ENCODE measurements at regions not wholly inside any gene's neighbourhood (a gene's known extent, or its start where the extent isn't known, plus 50 kb on each side); places are given as distances from the start of the nearest gene placed in this dataset.

- no peak overlapping the region for H3K27ac ChIP-seq (ENCODE audit: low read length)
- no peaks in the 10 kb centered on the region for H3K36me3 ChIP-seq (ENCODE audit: control insufficient read depth, insufficient read depth, low read length)
- no peak for DNase-seq
- H3K27me3 ChIP-seq (ENCODE audit: control insufficient read depth, insufficient read depth, low read length), result no peaks in the 10 kb centered on the region
- no peaks in the 10 kb centered on the region for H3K4me1 ChIP-seq (ENCODE audit: control insufficient read depth, insufficient read depth, low read length)
- H3K4me3 ChIP-seq (ENCODE audit: low read length), result no peak overlapping the region
- no peaks in the 10 kb centered on the region for H3K9me3 ChIP-seq (ENCODE audit: control insufficient read depth, low read depth, low read length)
These were observed 321.5 kb upstream of the PTBP2 start for GRCh38 chr1:96400089-96400488.

- WGBS (ENCODE audit: insufficient coverage, low lambda C conversion rate), result 74% methylated on average over 3 of the region's 4 CpGs
- H3K27me3 ChIP-seq (ENCODE audit: control insufficient read depth, insufficient read depth, low read length), result no peaks in the 10 kb centered on the region
- H3K4me1 ChIP-seq (ENCODE audit: control insufficient read depth, insufficient read depth, low read length), result no peaks in the 10 kb centered on the region
- no peak for DNase-seq
- H3K9me3 ChIP-seq (ENCODE audit: control insufficient read depth, low read depth, low read length), result no peaks in the 10 kb centered on the region
- H3K36me3 ChIP-seq (ENCODE audit: control insufficient read depth, insufficient read depth, low read length), result no peaks in the 10 kb centered on the region
- no peak overlapping the region for H3K27ac ChIP-seq (ENCODE audit: low read length)
- no peak overlapping the region for H3K4me3 ChIP-seq (ENCODE audit: low read length)
These were observed 312.5 kb upstream of the PTBP2 start for GRCh38 chr1:96409087-96409486.

- DNase-seq, result no peak
- no peaks in the 10 kb centered on the region for H3K36me3 ChIP-seq (ENCODE audit: control insufficient read depth, insufficient read depth, low read length)
- H3K4me3 ChIP-seq (ENCODE audit: low read length), result no peak overlapping the region
- no peaks in the 10 kb centered on the region for H3K9me3 ChIP-seq (ENCODE audit: control insufficient read depth, low read depth, low read length)
- no CpG with 5 or more reads among the region's 3 CpGs for WGBS (ENCODE audit: insufficient coverage, low lambda C conversion rate)
- H3K4me1 ChIP-seq (ENCODE audit: control insufficient read depth, insufficient read depth, low read length), result no peaks in the 10 kb centered on the region
- no peak overlapping the region for H3K27ac ChIP-seq (ENCODE audit: low read length)
- H3K27me3 ChIP-seq (ENCODE audit: control insufficient read depth, insufficient read depth, low read length), result no peaks in the 10 kb centered on the region
These were observed 311.9 kb upstream of the PTBP2 start for GRCh38 chr1:96409689-96410088.

- H3K9me3 ChIP-seq (ENCODE audit: control insufficient read depth, low read depth, low read length), result no peaks in the 10 kb centered on the region
- peak in 1 of 2 donors; percentile 5 for DNase-seq
- 50% methylated on average over 1 of the region's 2 CpGs for WGBS (ENCODE audit: insufficient coverage, low lambda C conversion rate)
- no peak overlapping the region for H3K4me3 ChIP-seq (ENCODE audit: low read length)
- no peak overlapping the region for H3K27ac ChIP-seq (ENCODE audit: low read length)
- no peaks in the 10 kb centered on the region for H3K36me3 ChIP-seq (ENCODE audit: control insufficient read depth, insufficient read depth, low read length)
- no peaks in the 10 kb centered on the region for H3K27me3 ChIP-seq (ENCODE audit: control insufficient read depth, insufficient read depth, low read length)
- H3K4me1 ChIP-seq (ENCODE audit: control insufficient read depth, insufficient read depth, low read length), result no peaks in the 10 kb centered on the region
These were observed 310.6 kb upstream of the PTBP2 start for GRCh38 chr1:96411006-96411405.

DNA sequence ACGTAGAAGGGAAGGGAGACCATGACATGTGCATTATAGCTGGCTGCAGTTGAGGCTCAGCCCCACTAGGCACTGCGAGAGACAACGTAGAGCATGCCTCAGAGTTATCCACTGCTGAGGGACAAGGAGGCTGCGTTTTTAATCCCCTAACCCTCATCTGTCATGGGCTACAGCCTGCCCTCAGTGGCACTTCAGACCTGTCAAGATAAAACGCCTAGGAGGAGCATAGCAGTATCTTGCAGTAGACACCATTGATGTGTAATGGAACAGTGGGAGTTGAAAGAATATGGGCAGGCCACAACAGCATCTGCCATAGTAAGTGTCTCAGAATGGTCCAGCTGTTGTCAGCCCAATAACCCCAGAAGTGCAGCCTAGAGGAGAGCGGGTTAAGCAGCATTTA lies 307.0 kb upstream of the PTBP2 start:
- WGBS (ENCODE audit: insufficient coverage, low lambda C conversion rate), result no CpG with 5 or more reads among the region's 6 CpGs
- H3K27ac ChIP-seq (ENCODE audit: low read length), result no peak overlapping the region
- H3K4me1 ChIP-seq (ENCODE audit: control insufficient read depth, insufficient read depth, low read length), result no peaks in the 10 kb centered on the region
- H3K4me3 ChIP-seq (ENCODE audit: low read length), result no peak overlapping the region
- H3K9me3 ChIP-seq (ENCODE audit: control insufficient read depth, low read depth, low read length), result no peaks in the 10 kb centered on the region
- H3K27me3 ChIP-seq (ENCODE audit: control insufficient read depth, insufficient read depth, low read length), result no peaks in the 10 kb centered on the region
- no peaks in the 10 kb centered on the region for H3K36me3 ChIP-seq (ENCODE audit: control insufficient read depth, insufficient read depth, low read length)
- no peak for DNase-seq

DNA sequence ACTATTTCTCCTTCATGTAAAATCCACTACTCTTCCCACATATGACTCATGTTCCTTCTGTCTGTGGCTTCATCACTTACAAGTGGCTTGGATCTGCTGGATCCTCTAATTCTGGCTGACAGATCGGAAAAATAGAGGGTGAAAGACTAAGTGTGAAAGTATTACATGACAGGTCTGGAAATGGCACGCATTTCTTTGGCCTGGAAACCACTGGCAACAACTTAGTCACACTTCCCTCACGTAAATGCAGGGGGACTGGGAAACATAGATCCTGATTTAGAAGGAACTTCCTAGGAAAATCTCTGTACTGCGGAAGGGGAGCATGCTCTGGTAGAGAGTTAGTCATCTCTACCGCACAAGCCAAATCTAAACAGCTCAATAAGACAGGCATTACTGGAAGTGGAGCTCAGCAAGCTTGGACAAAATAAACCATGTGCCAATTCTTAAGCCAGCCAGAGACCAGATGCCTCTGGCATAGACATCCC lies 305.4 kb upstream of the PTBP2 start:
- Histone ChIP-seq H3K36me3 (ENCODE audit: control insufficient read depth, insufficient read depth, low read length) (no peaks in the 10 kb centered on the region), H3K9me3 (ENCODE audit: control insufficient read depth, low read depth, low read length) (no peaks in the 10 kb centered on the region), H3K4me3 (ENCODE audit: low read length) (no peak overlapping the region), H3K27ac (ENCODE audit: low read length) (no peak overlapping the region), H3K27me3 (ENCODE audit: control insufficient read depth, insufficient read depth, low read length) (no peaks in the 10 kb centered on the region), H3K4me1 (ENCODE audit: control insufficient read depth, insufficient read depth, low read length) (no peaks in the 10 kb centered on the region)
- DNase-seq, result peak in 1 of 2 donors; percentile 3
- WGBS (ENCODE audit: insufficient coverage, low lambda C conversion rate), result 90% methylated on average over 2 of the region's 5 CpGs

- no peak for DNase-seq
These were observed 304.7 kb upstream of the PTBP2 start for GRCh38 chr1:96416701-96417444.

GRCh38 chr1:96418969-96419368 lies 302.6 kb upstream of the PTBP2 start:
- H3K9me3 ChIP-seq (ENCODE audit: control insufficient read depth, low read depth, low read length), result no peaks in the 10 kb centered on the region
- no CpG with 5 or more reads among the region's 6 CpGs for WGBS (ENCODE audit: insufficient coverage, low lambda C conversion rate)
- no peaks in the 10 kb centered on the region for H3K36me3 ChIP-seq (ENCODE audit: control insufficient read depth, insufficient read depth, low read length)
- H3K4me1 ChIP-seq (ENCODE audit: control insufficient read depth, insufficient read depth, low read length), result no peaks in the 10 kb centered on the region
- H3K27ac ChIP-seq (ENCODE audit: low read length), result no peak overlapping the region
- H3K4me3 ChIP-seq (ENCODE audit: low read length), result no peak overlapping the region
- no peak for DNase-seq
- H3K27me3 ChIP-seq (ENCODE audit: control insufficient read depth, insufficient read depth, low read length), result no peaks in the 10 kb centered on the region

More at GRCh38 chr1:96416701-96417444, 304.7 kb upstream of the PTBP2 start:
- Histone ChIP-seq H3K36me3 (ENCODE audit: control insufficient read depth, insufficient read depth, low read length) (no peaks in the 10 kb centered on the region), H3K9me3 (ENCODE audit: control insufficient read depth, low read depth, low read length) (no peaks in the 10 kb centered on the region), H3K27ac (ENCODE audit: low read length) (no peak overlapping the region), H3K4me1 (ENCODE audit: control insufficient read depth, insufficient read depth, low read length) (no peaks in the 10 kb centered on the region), H3K27me3 (ENCODE audit: control insufficient read depth, insufficient read depth, low read length) (no peaks in the 10 kb centered on the region), H3K4me3 (ENCODE audit: low read length) (no peak overlapping the region)
- 83% methylated on average over 2 of the region's 5 CpGs for WGBS (ENCODE audit: insufficient coverage, low lambda C conversion rate)

DNA sequence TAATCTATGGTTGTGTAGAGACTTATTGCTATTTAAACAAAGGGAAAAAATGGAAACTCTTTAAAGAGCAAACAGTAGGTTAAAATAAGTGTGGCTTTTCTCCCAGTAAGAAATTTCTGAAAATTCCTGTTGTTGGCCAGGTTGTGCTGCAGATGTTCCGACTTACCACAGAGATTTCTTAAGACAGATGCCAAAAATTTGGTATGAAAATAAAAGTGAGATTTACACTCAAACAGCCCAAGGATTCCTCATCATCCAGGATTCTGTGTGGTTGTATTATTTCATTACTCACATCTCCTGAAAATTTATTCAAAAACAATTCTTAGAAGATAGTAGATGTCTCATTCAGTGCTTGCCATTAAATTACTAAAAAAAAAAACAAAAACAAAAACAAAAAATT lies 296.7 kb upstream of the PTBP2 start:
- H3K36me3 ChIP-seq (ENCODE audit: control insufficient read depth, insufficient read depth, low read length), result no peaks in the 10 kb centered on the region
- H3K4me3 ChIP-seq (ENCODE audit: low read length), result no peak overlapping the region
- H3K9me3 ChIP-seq (ENCODE audit: control insufficient read depth, low read depth, low read length), result no peaks in the 10 kb centered on the region
- H3K27ac ChIP-seq (ENCODE audit: low read length), result no peak overlapping the region
- DNase-seq, result no peak
- H3K4me1 ChIP-seq (ENCODE audit: control insufficient read depth, insufficient read depth, low read length), result no peaks in the 10 kb centered on the region
- WGBS (ENCODE audit: insufficient coverage, low lambda C conversion rate), result no CpG with 5 or more reads among the region's 1 CpG
- H3K27me3 ChIP-seq (ENCODE audit: control insufficient read depth, insufficient read depth, low read length), result no peaks in the 10 kb centered on the region

- H3K36me3 ChIP-seq (ENCODE audit: control insufficient read depth, insufficient read depth, low read length), result no peaks in the 10 kb centered on the region
- no peak for DNase-seq
- no peak overlapping the region for H3K27ac ChIP-seq (ENCODE audit: low read length)
- H3K4me3 ChIP-seq (ENCODE audit: low read length), result no peak overlapping the region
- no peaks in the 10 kb centered on the region for H3K4me1 ChIP-seq (ENCODE audit: control insufficient read depth, insufficient read depth, low read length)
- H3K9me3 ChIP-seq (ENCODE audit: control insufficient read depth, low read depth, low read length), result no peaks in the 10 kb centered on the region
- no peaks in the 10 kb centered on the region for H3K27me3 ChIP-seq (ENCODE audit: control insufficient read depth, insufficient read depth, low read length)
- 48% methylated on average over 3 of the region's 5 CpGs for WGBS (ENCODE audit: insufficient coverage, low lambda C conversion rate)
These were observed 296.0 kb upstream of the PTBP2 start for GRCh38 chr1:96425382-96426129.
